SIG-M5 (cell line): ENCODE measurements at regions not wholly inside any gene's neighbourhood (a gene's known extent, or its start where the extent isn't known, plus 50 kb on each side); places are given as distances from the start of the nearest gene placed in this dataset.

Experiments
- DNase-seq: peaks from one replicate; lab custom pipeline; 2025; lab: John Stamatoyannopoulos, UW

- no peak for DNase-seq
These were observed 100.3 kb upstream of the C1orf87 start for GRCh38 chr1:60173729-60174505.

DNA sequence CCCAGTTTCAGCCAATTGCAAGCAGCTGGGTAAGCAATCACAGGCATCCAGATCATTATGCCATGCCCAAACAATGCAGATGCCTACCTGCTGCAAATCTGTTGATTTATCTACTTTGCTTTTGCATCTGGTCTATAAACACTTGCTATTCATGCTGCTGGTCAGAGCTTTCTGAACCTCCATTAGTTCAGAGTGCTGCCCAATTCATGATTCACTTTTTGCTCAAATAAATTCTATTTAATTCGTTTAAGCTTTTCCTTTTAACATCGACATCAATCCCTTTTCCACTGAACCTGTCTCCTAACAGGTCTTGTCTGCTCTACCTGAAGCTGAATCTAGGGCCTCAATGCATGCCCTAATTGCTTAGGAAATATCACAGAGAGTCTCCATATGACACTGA lies 99.4 kb upstream of the C1orf87 start:
- DNase-seq = no peak

- no peak for DNase-seq
These were observed 98.2 kb upstream of the C1orf87 start for GRCh38 chr1:60171801-60172200.

- DNase-seq = no peak
These were observed 97.1 kb upstream of the C1orf87 start for GRCh38 chr1:60170709-60171108.

DNA sequence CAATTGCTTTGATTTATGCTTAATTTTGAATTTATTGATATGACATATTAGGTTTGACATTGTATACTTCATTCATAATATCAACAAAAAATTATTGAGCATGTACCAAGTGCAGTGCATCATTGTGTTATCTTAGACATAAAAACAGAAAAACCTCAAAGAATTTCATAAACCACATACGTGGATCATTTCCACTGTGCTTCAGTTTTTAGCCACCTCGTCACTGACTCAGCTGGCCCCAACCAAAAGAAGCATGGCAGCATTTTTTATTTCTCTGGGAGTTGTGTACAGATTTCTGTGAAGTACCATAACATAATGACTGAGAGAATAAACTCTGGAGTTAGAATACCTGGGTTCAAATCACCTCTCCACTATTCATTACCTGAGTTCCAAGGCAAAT lies 95.6 kb upstream of the C1orf87 start:
- no peak for DNase-seq

DNA sequence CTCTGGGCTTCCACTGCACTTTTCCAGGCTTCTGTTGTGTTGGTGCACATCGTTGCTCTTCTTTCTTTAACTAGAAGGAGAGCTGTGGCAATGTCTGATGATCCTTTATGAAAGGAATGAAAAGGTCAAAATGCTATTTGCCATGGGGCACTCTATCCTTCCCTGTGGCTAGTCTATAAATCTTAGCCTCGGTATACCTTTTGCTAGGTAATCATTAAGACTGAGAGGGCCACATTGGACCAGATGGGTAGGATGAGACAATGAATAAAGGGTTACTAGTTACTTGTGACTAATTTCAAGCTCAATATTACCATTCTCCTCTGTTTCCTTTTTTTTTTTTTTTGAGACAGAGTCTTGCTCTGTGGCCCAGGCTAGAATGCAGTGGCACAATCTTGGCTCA lies 89.4 kb upstream of the C1orf87 start:
- DNase-seq = no peak

- DNase-seq = no peak
These were observed 86.6 kb upstream of the C1orf87 start for GRCh38 chr1:60160141-60160540.

- no peak for DNase-seq
These were observed 82.8 kb upstream of the C1orf87 start for GRCh38 chr1:60156371-60156770.

DNA sequence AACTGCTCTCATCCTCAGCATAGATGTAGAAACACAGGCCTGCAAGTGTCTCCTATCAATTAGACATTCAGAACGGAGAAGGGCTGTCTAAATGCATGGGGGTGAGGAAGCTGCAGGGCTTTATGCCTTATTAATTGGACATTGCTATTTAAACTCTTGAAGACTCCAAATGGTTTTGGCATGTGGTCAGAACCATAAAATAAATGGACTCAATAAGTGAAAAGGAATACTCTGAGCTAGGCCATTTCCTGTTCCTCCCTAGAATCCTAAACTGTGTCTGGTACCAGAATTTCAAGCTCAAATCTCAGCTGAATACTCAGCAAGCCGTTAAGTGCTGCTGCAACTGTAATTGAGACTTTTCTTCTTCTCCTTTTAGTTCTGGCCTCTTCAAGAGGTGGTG lies 80.4 kb upstream of the C1orf87 start:
- DNase-seq = no peak

GRCh38 chr1:60152891-60153290 lies 79.3 kb upstream of the C1orf87 start:
- DNase-seq = no peak

- DNase-seq = no peak
These were observed 77.7 kb upstream of the C1orf87 start for GRCh38 chr1:60151311-60151710.

DNA sequence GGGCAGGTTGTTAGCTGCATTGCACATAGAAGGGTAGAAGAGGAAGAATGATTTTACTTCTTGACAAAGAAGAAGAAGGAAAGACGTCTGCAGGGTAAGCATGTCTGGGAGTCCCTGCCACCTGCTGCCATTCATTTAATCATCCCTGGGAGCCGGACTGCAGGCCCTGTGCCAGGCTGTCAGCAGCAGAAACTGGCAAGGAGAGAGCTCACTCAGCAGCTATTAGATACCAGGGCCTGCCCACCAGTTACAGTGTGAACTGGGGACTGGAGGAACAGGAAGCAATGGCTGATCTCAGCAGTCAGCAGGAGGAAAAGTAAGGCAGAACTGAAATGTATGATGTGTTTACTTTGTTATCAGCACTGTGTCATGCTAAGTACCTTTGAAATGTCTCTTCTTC lies 75.7 kb upstream of the C1orf87 start:
- no peak for DNase-seq

- DNase-seq = no peak
These were observed 73.3 kb upstream of the C1orf87 start for GRCh38 chr1:60146884-60147283.

- DNase-seq = no peak
These were observed 72.2 kb upstream of the C1orf87 start for GRCh38 chr1:60145771-60146170.

DNA sequence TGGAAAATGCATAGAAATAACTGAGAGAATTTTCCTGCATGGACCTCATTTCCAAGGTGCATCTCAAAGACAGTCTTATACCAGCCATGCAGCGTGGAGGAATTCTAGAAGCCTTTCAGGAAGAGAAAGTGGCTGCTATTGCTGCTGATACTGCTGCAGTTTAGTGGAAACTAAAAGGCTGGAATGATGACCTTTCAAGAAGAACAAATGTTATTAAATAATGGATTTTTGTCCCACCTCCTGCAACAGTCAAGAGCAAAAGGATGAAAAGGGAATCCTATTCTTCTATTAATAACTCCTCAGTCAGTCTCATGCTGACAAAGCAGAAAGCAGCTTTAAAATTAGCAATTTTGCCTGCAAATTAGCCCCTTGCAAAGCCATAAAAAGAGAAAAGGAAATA lies 68.2 kb upstream of the C1orf87 start:
- no peak for DNase-seq

GRCh38 chr1:60141276-60141675 lies 67.7 kb upstream of the C1orf87 start:
- no peak for DNase-seq

- no peak for DNase-seq
These were observed 63.8 kb upstream of the C1orf87 start for GRCh38 chr1:60137406-60137805.

DNA sequence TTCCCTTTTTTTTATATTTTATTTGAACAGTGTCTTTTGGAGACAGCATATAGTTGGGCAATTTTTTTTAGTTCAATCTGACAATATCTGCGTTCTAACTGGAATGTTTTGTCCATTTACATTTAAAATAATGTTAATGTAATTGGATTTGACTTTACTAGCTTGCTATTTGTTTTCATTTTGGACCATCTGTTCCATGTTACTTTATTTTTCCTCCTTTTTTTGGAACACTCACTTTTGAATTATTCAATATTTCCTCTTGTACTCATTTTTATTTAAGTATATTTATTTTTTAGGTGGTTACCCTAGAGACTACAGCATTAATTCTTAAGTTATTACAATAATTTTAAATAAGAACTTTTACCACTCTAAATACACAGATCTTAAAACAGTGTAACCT lies 62.8 kb upstream of the C1orf87 start:
- DNase-seq = no peak

- DNase-seq = no peak
These were observed 61.1 kb upstream of the C1orf87 start for GRCh38 chr1:60134716-60135115.

DNA sequence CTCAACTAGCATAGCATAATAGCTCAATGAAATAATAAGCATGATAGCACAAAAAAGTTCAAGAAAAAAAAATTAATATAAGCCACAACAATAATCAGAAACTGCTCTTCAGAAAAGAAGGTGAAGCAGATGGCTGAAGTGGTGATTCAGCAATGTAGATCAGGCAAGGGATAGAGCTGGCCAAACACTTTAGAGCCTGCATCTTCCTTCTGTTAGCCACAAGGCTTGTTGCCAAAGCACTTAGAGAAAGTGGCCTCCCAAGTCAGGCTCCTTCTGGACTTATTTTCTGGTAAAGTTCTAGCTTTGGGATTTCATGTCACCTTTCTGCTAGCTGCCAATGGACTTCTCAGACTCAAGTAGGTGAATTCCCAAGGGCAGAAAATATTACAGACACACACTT lies 60.3 kb upstream of the C1orf87 start:
- no peak for DNase-seq

DNA sequence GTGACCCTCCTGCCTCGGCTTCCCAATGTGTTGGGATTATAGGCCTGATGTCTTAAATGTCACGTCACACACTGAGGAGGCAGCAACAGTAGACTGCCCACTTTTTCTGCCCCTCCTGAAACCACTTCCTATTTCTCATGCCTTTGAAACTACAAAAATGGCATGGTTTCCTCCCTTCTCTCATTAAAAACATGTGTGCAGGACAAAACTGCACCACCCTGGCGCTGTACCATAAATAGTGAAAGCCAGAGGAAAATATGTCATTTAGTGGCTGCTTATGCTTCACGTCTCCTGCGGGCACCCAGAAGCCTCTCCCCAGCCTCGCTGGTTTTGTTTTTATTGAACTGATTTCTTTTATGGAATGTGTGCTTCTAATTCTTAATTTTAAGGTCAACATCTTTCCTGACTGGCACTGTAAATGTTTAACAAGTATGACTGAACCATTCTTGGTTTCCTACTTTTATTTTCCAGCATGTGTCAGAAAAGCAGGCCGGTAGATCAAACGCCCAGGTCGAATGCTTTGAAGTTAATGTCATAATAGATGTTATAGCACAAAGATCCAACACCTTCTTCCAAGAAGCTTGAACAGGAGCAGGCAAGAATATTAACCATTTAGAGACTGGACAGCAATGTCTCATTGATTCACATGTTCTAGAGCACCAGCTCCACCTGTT lies 59.6 kb upstream of the C1orf87 start:
- DNase-seq = no peak

GRCh38 chr1:60132108-60132507 lies 58.5 kb upstream of the C1orf87 start:
- DNase-seq = no peak

DNA sequence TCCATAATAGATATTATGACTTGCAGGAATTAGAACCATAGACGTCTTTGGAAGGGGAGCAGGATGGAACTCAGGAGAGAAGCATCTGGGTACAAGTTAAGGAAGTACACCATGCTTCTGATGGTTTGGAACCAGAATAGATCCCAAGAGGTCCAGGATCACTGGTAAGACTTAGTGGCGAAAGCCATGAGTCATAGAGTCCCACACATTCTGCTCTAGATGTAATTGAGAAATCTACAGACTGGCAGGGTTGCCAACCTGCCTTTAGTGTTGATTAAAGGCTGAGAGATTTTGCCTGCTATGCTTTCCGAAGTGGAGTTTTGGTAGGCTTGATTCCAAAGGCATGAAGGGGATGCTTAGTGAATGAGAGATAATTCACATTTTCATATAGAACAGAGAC lies 57.1 kb upstream of the C1orf87 start:
- no peak for DNase-seq

- no peak for DNase-seq
These were observed 56.3 kb upstream of the C1orf87 start for GRCh38 chr1:60129911-60130310.
